Activated CD8-positive, alpha-beta memory T cell treated with anti-CD3 and anti-CD28 coated beads, Interleukin-2, amount 50 U/mL, for 24 hours (primary cell): ENCODE measurements at regions not wholly inside any gene's neighbourhood (a gene's known extent, or its start where the extent isn't known, plus 50 kb on each side); places are given as distances from the start of the nearest gene placed in this dataset.
"Not testable (repeated sequence)": the region's sequence is repeated elsewhere in the genome, so short reads cannot be mapped to it uniquely, and the experiment has no call there.

Experiments
- DNase-seq: peaks from one replicate; pipeline ENCODE4 v3.0.0-alpha.2; 2020; ENCODE audit errors: extremely low read depth

GRCh38 chr1:194707074-194707473, 1520.7 kb upstream of the B3GALT2 start:
- DNase-seq = no peak

DNA sequence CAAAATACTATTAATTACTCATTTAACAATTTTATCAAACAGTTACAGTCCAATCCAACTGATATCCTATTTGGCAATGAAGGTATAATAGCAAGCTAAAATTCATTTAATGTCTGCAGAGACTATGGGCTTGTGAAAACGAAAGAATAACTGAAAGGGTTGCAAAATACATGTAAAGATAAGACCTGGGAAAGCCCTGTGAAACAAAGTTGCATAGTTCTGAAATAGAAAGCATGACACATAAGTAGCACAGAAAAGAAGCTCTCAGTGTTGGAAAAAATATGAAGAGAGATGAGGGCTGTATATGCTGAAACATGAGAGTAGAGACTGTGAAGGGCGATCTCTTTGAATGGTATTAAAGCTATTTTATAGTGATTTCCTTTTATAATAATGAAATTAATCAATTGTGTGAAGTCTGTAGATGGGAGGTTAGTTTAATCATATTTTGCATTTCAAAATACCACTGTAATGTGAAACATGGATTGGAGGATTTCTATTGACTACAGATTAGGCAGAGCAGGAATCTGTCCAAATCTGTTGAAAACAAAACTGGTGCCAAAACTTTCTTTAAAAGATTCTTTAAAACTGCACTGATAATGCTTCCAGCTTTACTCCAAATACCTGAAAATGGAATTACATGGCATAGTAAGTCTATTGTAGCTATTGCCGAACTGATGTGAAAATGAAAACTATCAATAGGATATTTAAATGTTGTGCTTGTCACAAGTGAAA, 1518.9 kb upstream of the B3GALT2 start:
- DNase-seq = no peak

- DNase-seq = no peak
These were observed 1512.5 kb upstream of the B3GALT2 start for GRCh38 chr1:194698908-194699318.

DNA sequence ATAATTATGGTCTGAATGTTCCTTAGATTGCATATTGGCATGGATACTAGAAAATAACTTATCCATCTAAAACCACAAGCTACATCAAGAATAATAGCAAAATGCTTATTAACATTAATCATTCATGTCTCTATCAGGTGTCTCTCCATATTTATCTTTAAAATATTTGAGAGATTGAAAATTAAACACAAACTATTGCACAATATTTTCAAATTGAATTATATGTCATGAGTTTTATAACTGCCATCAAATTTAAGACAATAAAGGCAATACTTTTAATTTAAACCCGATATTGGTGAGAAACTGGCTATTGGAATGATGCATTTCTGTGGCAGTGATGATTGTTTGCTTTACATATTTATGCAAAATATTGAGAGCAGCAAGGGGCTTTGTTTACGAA, 1506.8 kb upstream of the B3GALT2 start:
- DNase-seq = no peak

GRCh38 chr1:194684636-194685035, 1498.2 kb upstream of the B3GALT2 start:
- DNase-seq = no peak

- no peak for DNase-seq
These were observed 1471.7 kb upstream of the B3GALT2 start for GRCh38 chr1:194658090-194658439.

GRCh38 chr1:194654956-194655355, 1468.5 kb upstream of the B3GALT2 start:
- no peak for DNase-seq

- DNase-seq = no peak
These were observed 1467.0 kb upstream of the B3GALT2 start for GRCh38 chr1:194653385-194653784.

- DNase-seq = no peak
These were observed 1460.7 kb upstream of the B3GALT2 start for GRCh38 chr1:194647118-194647517.

- no peak for DNase-seq
These were observed 1458.1 kb upstream of the B3GALT2 start for GRCh38 chr1:194644528-194644927.

DNA sequence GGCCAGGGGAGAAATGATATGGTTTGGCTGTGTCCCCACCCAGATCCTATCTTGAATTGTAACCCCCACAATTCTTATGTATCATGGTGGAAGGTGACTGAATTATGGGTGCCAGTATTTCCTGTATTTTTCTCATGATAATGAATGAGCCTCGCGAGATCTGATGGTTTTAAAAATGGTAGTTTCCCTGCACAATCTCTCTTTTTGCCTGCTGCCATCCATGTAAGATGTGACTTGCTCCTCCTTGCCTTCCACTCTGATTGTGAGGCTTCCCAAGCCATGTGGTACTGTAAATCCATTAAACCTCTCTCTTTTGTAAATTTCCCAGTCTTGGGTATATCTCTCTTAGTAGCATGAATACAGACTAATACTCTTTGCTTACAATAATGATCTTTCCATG, 1453.9 kb upstream of the B3GALT2 start:
- DNase-seq = no peak

DNA sequence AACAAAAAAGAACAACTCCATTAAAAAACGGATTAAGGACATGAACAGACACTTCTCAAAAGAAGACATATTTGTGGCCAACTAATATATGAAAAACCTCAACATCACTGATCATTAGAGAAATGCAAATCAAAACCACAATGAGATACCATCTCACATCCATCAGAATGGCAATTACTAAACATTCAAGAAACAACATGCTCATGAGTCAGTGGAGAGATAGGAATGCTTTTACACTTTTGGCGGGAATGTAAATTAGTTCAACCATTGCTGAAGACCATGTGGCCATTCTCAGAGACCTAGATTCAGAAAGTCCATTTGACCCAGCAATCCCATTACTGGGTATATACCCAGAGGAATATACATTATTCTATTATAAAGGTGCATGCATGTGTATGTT, 1442.6 kb upstream of the B3GALT2 start:
- no peak for DNase-seq

DNA sequence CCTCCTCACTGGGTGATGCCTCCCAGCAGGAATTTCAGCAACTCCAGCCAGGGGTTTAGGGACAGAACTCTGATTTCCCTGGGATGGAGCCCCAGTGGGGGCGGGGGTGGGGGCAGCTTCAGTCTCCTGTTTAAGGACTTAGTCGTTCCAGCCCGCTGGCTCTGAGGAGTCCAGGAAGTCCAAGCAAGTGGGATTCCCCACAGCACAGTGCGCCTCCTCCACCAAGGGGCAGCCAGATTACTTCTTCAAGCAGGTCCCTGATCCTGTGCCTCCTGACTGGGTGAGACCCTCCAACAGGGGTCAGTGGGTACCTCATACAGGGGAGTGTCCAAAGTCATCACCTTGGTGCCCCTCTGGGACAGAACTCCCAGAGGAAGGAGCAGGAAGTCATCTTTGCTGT, 1438.4 kb upstream of the B3GALT2 start:
- no peak for DNase-seq

DNA sequence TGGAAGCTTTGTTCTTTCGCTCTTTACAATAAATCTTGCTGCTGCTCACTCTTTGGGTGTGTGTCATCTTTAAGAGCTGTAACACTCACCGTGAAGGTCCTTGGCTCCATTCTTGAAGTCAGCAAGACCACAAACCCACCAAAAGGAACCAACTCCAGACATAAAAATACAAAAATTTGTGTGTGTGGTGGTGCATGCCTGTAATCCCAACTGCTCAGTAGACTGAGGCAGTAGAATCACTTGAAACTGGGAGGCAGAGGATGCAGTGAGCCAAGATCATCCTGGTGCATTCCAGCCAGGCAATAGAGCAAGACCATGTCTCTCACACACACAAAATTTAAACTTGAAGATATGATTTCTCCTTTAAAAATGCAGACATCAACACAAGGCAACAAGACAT, 1431.7 kb upstream of the B3GALT2 start:
- no peak for DNase-seq

DNA sequence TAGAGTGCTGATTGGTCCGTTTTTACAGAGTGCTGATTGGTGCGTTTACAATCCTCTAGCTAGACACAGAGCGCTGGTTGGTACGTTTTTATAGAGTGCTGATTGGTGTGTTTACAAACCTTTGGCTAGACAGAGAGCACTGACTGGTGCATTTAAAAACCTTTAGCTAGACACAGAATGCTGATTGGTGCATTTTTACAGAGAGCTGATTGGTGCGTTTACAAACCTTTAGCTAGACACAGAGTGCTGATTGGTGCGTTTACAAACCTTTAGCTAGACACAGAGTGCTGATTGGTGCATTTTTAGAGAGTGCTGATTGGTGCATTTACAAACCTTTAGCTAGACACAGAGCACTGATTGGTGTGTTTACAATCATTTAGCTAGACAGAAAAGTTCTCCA, 1430.9 kb upstream of the B3GALT2 start:
- not testable (repeated sequence) for DNase-seq

DNA sequence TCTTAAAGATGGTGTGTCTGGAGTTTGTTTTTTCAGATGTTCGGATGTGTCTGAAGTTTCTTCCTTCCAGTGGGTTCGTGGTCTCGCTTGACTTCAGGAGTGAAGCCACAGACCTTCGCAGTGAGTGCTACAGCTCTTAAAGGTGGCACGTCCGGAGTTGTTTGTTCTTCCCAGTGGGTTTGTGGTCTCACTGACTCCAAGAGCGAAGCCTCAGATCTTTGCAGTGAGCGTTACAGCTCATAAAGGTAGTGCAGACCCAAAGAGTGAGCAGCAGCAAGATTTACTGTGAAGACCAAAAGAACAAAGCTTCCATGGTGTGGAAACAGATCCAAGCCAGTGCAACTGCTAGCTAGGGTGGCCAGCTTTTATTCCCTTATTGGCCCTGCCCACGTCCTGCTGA, 1430.4 kb upstream of the B3GALT2 start:
- no peak for DNase-seq

DNA sequence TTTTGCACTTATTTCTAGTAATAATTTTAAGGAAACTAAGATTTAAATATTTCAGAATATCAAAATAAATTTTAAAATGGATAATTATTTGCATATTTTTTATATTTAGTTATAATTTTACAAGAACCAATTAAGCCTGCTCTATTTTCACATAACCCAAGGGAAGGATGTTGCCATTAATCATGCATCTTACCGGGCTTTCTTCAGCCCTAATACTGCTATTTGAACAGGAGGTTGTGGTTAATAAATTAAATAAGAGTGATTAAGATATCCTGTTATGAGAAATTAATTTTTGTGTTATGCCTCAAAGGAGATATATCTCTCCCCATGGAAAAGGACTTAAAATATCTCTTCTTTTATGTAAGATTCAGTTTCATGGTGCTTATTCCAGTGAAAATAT, 1415.8 kb upstream of the B3GALT2 start:
- no peak for DNase-seq

- DNase-seq = no peak
These were observed 1414.3 kb upstream of the B3GALT2 start for GRCh38 chr1:194600716-194601115.

- no peak for DNase-seq
These were observed 1411.7 kb upstream of the B3GALT2 start for GRCh38 chr1:194598098-194598497.

- DNase-seq = no peak
These were observed 1399.9 kb upstream of the B3GALT2 start for GRCh38 chr1:194586302-194586701.

DNA sequence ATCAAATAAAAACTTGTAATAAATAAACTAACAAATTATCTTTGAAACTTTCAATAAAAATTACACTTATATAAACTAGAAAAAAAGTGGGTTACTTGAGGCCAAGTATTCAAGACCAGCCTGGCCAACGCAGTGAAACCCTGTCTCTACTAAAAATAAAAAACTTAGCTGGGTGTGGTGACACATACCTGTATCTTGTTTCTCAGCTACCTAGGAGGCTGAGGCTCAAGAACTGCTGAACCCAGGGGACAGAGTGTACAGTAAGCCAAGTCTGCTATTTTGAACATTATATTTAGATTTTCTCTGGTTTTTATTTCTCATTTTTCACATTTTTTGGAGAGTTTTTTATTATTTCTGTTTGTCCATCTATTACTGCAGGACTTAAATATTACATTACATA, 1397.6 kb upstream of the B3GALT2 start:
- no peak for DNase-seq

DNA sequence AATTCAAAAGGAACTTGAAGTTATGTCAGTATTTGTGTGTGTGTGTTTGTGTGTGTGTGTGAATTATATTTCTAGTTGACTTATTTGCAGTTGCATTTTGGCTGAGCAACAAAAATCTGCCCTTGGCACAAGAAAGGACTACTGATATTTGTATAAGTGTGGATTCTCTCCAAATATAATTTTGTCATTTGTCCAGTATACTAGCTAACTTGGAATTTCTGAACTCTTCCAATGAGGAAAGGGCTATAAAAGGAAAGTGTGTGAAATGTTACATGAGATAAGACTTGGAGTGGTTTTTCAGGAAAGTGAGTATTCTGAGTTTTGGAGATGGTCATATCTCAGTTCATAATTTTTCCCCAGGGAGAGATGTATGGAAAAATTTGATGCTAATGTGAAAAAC, 1384.1 kb upstream of the B3GALT2 start:
- DNase-seq = no peak

- DNase-seq = no peak
These were observed 1382.2 kb upstream of the B3GALT2 start for GRCh38 chr1:194568610-194569009.

GRCh38 chr1:194548071-194548470, 1361.7 kb upstream of the B3GALT2 start:
- no peak for DNase-seq
